Peyer's patch (tissue), 4 donors: ENCODE measurements at regions not wholly inside any gene's neighbourhood (a gene's known extent, or its start where the extent isn't known, plus 50 kb on each side); places are given as distances from the start of the nearest gene placed in this dataset.

ENCODE experiments used
- CTCF ChIP-seq, 6 experiments: fragments of 450-650 bp in 4 of 6; fragments of 200-600 bp in 2 of 6; sonication (generic) in 1 of 6; IDR thresholded peaks; one replicate each; pipeline ENCODE4 v1.5.1; 2017 to 2019; ENCODE audit warnings: antibody characterized with exemption in 6 of 6, mild to moderate bottlenecking in 3 of 6, moderate library complexity in 1 of 6
- POLR2A ChIP-seq, 2 donors: fragments of 450-650 bp; IDR thresholded peaks; one replicate each; pipeline ENCODE4 v1.5.1; 2017; ENCODE audit warnings: antibody characterized with exemption in 2 of 2, mild to moderate bottlenecking in 2 of 2, moderate library complexity in 2 of 2

GRCh38 chr3:72276806-72277205, 491.9 kb upstream of the PROK2 start:
- no peak for TF ChIP-seq CTCF (IDR thresholded peaks at IDR 0.05)
- TF ChIP-seq POLR2A (IDR thresholded peaks at IDR 0.05) = no peak
